GM12878 (cell line): ENCODE measurements at regions not wholly inside any gene's neighbourhood (a gene's known extent, or its start where the extent isn't known, plus 50 kb on each side); places are given as distances from the start of the nearest gene placed in this dataset.

ENCODE experiments used
- ATAC-seq: fragments of 200-7000 bp; cut with Tn5 transposase; 3 replicates; pipeline ENCODE4 v1.9.1; 2020; ENCODE audit warnings: mild to moderate bottlenecking, moderate library complexity
- BruUV-seq: library from RNA; stranded (reverse); fragments of 400-500 nt; replicated peaks from 2 replicates; lab custom pipeline; 2021; lab: Mats Ljungman, UMichigan
- CTCF ChIA-PET: fragments of 300-600 bp; sonication (Branson Sonifier 250); formaldehyde crosslinking; extraction: SDS; loops from one replicate; lab custom pipeline; 2021; ENCODE audit warnings: inconsistent platforms; lab: Yijun Ruan, JAX
- POLR2A ChIA-PET: fragments of 350-600 bp; formaldehyde crosslinking; extraction: SDS; loops from one replicate; lab custom pipeline; 2021; ENCODE audit warnings: inconsistent platforms; lab: Charles Lee
- RAD21 ChIA-PET: fragments of 300-600 bp; sonication (Branson Sonifier 250); formaldehyde crosslinking; loops from one replicate; lab custom pipeline; 2023; ENCODE audit warnings: antibody characterized with exemption; ENCODE audit not compliant: unreplicated experiment; lab: Charles Lee
- SMC1A ChIA-PET: fragments of 300-600 bp; sonication (Branson Sonifier 250); formaldehyde crosslinking; loops from one replicate; lab custom pipeline; 2023; ENCODE audit not compliant: unreplicated experiment, uncharacterized antibody; lab: Charles Lee
- DNase-seq: peaks from one replicate; pipeline ENCODE4 v3.0.0-alpha.2; 2011; ENCODE audit warnings: low read depth, low spot score
- FAIRE-seq: peaks from 3 replicates; lab custom pipeline; 2011; peaks lifted over from hg19 to GRCh38; lab: Jason Lieb, UNC
- H2AFZ ChIP-seq: 2 replicates; pipeline ENCODE4 v1.6.0; 2011; ENCODE audit warnings: low read depth, low read length, control low read depth; ENCODE audit not compliant: control insufficient read depth
- H3K27ac ChIP-seq: 2 replicates; pipeline ENCODE4 v1.5.1; 2011; ENCODE audit warnings: control low read depth; ENCODE audit not compliant: control insufficient read depth, insufficient read depth
- H3K27me3 ChIP-seq, 2 experiments: replicated peaks in 1 of 2; 2 replicates each; pipeline versions ENCODE4 v1.6.0 to v1.6.1; 2011; ENCODE audit warnings: low read length in 1 of 2; ENCODE audit not compliant: control insufficient read depth in 2 of 2, insufficient read depth in 2 of 2
- H3K36me3 ChIP-seq, 2 experiments: 2 replicates each; pipeline ENCODE4 v1.5.1; 2011; ENCODE audit warnings: low read length in 1 of 2; ENCODE audit not compliant: control insufficient read depth in 2 of 2, insufficient read depth in 2 of 2
- H3K4me1 ChIP-seq: 2 replicates; pipeline ENCODE4 v1.6.1; 2011; ENCODE audit warnings: mild to moderate bottlenecking, low read length, moderate library complexity, mixed read lengths; ENCODE audit not compliant: control insufficient read depth, insufficient read depth
- H3K4me2 ChIP-seq: 2 replicates; pipeline ENCODE4 v1.6.0; 2011; ENCODE audit warnings: control low read depth; ENCODE audit not compliant: control insufficient read depth, insufficient read depth
- H3K4me3 ChIP-seq: fragments of 200-600 bp; sonication (generic); 2 replicates; pipeline ENCODE4 v1.5.1; 2016
- H3K79me2 ChIP-seq: 2 replicates; pipeline ENCODE4 v1.6.0; 2011; ENCODE audit warnings: low read length; ENCODE audit not compliant: control insufficient read depth, insufficient read depth
- H3K9ac ChIP-seq: 2 replicates; pipeline ENCODE4 v1.8.0; 2011; ENCODE audit warnings: low read length, control low read depth, mixed read lengths; ENCODE audit not compliant: control insufficient read depth, insufficient read depth
- H3K9me3 ChIP-seq: replicated peaks from 3 replicates; pipeline ENCODE4 v1.5.1; 2011; ENCODE audit warnings: mild to moderate bottlenecking, low read length; ENCODE audit not compliant: control insufficient read depth, insufficient read depth
- H4K20me1 ChIP-seq: 2 replicates; pipeline ENCODE4 v1.6.0; 2011; ENCODE audit not compliant: control insufficient read depth, insufficient read depth
- BHLHE40 ChIP-seq, 2 experiments: fragments of 450-650 bp in 1 of 2; IDR thresholded peaks; 2 replicates each; pipeline ENCODE4 v1.6.1; 2011 to 2017; ENCODE audit warnings: low read depth in 2 of 2, borderline replicate concordance in 1 of 2, improper control_type of control experiment in 1 of 2, low read length in 1 of 2, mild to moderate bottlenecking in 1 of 2
- KAT2A ChIP-seq: conservative IDR thresholded peaks from 2 replicates; pipeline ENCODE4 v1.6.1; 2011; ENCODE audit warnings: low read depth, low read length; ENCODE audit not compliant: control insufficient read depth
- NFXL1 ChIP-seq: fragments of 450-650 bp; IDR thresholded peaks from 2 replicates; pipeline ENCODE4 v1.6.1; 2017; ENCODE audit warnings: antibody characterized with exemption, mild to moderate bottlenecking, borderline replicate concordance
- PRDM15 ChIP-seq: fragments of 450-650 bp; formaldehyde crosslinking; IDR thresholded peaks from 2 replicates; pipeline ENCODE4 v1.4.0; 2020; ENCODE audit warnings: mild to moderate bottlenecking, moderate library complexity
- RCOR1 ChIP-seq: conservative IDR thresholded peaks from 2 replicates; pipeline ENCODE4 v1.6.1; 2012; ENCODE audit warnings: low read depth, low read length, improper control_type of control experiment
- STAT1 ChIP-seq: fragments of 450-650 bp; conservative IDR thresholded peaks from 2 replicates; pipeline ENCODE4 v1.6.1; 2014; ENCODE audit warnings: antibody characterized with exemption, mild to moderate bottlenecking
- WGBS: methylation state at CpG from one replicate; pipeline ENCODE4 v1.1.6; 2016; ENCODE audit warnings: low lambda C conversion rate; ENCODE audit not compliant: insufficient replicate concordance, insufficient coverage; ENCODE audit errors: missing lambda C conversion rate; 5-methylcytosine and 5-hydroxymethylcytosine counted together
- in situ Hi-C: fragments of 300-500 bp; cut with MboI; formaldehyde crosslinking; loops from 9 replicates; pipeline ENCODE4 v1.14.3; 2018; ENCODE audit warnings: mixed read lengths
- intact Hi-C: fragments of 100-400 bp; cut with micrococcal nuclease; formaldehyde crosslinking; loops from one replicate; pipeline ENCODE4 v1.14.2; 2022; ENCODE audit not compliant: unreplicated experiment
- TF ChIP-seq, protein P1 (sequence below): fragments of 150-350 bp; IDR thresholded peaks from 2 replicates; pipeline ENCODE4 v1.6.1; 2016; ENCODE audit warnings: low read depth, low read length
- TF ChIP-seq, protein P2 (sequence below): fragments of 450-650 bp; IDR thresholded peaks from 2 replicates; pipeline ENCODE4 v1.6.1; 2016; ENCODE audit warnings: mild to moderate bottlenecking
- TF ChIP-seq, protein P3 (sequence below): IDR thresholded peaks from 2 replicates; pipeline ENCODE4 v1.6.1; 2011; ENCODE audit warnings: borderline replicate concordance, low read depth, mild to moderate bottlenecking, moderate library complexity, low read length; ENCODE audit not compliant: insufficient read depth, poor library complexity, severe bottlenecking

GRCh38 chr5:68894673-68895072, 199.1 kb upstream of the SLC30A5 start:
- 11% methylated on average over 3 of the region's 3 CpGs for WGBS
- intact Hi-C loops: loop anchor here (5.0 kb wide), 1 partner anchor 113 kb away; no protein-coding TSS in a partner anchor
- BruUV-seq: no TSS peak

More at GRCh38 chr5:68894673-68895072, 199.1 kb upstream of the SLC30A5 start:
- Histone ChIP-seq H4K20me1 (no peaks in the 10 kb centered on the region), H3K27me3 (no peaks in the 10 kb centered on the region; a peak in 1 of 4 replicates), H3K27ac (no peak overlapping the region), H3K79me2 (no peaks in the 10 kb centered on the region), H2AFZ (no peak overlapping the region), H3K4me3 (no peak overlapping the region), H3K9me3 (no peaks in the 10 kb centered on the region; the same call in 2 of the 3 replicates), H3K9ac (no peak overlapping the region), H3K4me2 (no peak overlapping the region), H3K36me3 (no peaks in the 10 kb centered on the region), H3K4me1 (peaks cover 7% of the 10 kb centered on the region; the same call in 1 of the 2 replicates)
- ATAC-seq: no peak
- POLR2A ChIA-PET: no interaction called here
- no peak for FAIRE-seq
- CTCF ChIA-PET: no interaction called here
- RAD21 ChIA-PET: no interaction called here
- in situ Hi-C loops: no loop called here
- TF ChIP-seq NFXL1 (no peak), PRDM15 (CRISPR knock-in tag) (no peak), BHLHE40 (IDR thresholded peaks at IDR 0.05; ENCODE audit: borderline replicate concordance in 1 of 2, low read depth in 2 of 2, low read length in 1 of 2) (no peak), KAT2A (no peak), RCOR1 (no peak), STAT1 (no peak)
- TF ChIP-seq, protein P1, sequence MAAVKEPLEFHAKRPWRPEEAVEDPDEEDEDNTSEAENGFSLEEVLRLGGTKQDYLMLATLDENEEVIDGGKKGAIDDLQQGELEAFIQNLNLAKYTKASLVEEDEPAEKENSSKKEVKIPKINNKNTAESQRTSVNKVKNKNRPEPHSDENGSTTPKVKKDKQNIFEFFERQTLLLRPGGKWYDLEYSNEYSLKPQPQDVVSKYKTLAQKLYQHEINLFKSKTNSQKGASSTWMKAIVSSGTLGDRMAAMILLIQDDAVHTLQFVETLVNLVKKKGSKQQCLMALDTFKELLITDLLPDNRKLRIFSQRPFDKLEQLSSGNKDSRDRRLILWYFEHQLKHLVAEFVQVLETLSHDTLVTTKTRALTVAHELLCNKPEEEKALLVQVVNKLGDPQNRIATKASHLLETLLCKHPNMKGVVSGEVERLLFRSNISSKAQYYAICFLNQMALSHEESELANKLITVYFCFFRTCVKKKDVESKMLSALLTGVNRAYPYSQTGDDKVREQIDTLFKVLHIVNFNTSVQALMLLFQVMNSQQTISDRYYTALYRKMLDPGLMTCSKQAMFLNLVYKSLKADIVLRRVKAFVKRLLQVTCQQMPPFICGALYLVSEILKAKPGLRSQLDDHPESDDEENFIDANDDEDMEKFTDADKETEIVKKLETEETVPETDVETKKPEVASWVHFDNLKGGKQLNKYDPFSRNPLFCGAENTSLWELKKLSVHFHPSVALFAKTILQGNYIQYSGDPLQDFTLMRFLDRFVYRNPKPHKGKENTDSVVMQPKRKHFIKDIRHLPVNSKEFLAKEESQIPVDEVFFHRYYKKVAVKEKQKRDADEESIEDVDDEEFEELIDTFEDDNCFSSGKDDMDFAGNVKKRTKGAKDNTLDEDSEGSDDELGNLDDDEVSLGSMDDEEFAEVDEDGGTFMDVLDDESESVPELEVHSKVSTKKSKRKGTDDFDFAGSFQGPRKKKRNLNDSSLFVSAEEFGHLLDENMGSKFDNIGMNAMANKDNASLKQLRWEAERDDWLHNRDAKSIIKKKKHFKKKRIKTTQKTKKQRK: no peak
- TF ChIP-seq, protein P2, sequence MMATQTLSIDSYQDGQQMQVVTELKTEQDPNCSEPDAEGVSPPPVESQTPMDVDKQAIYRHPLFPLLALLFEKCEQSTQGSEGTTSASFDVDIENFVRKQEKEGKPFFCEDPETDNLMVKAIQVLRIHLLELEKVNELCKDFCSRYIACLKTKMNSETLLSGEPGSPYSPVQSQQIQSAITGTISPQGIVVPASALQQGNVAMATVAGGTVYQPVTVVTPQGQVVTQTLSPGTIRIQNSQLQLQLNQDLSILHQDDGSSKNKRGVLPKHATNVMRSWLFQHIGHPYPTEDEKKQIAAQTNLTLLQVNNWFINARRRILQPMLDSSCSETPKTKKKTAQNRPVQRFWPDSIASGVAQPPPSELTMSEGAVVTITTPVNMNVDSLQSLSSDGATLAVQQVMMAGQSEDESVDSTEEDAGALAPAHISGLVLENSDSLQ: no peak
- TF ChIP-seq, protein P3, sequence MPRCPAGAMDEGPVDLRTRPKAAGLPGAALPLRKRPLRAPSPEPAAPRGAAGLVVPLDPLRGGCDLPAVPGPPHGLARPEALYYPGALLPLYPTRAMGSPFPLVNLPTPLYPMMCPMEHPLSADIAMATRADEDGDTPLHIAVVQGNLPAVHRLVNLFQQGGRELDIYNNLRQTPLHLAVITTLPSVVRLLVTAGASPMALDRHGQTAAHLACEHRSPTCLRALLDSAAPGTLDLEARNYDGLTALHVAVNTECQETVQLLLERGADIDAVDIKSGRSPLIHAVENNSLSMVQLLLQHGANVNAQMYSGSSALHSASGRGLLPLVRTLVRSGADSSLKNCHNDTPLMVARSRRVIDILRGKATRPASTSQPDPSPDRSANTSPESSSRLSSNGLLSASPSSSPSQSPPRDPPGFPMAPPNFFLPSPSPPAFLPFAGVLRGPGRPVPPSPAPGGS: no peak
- DNase-seq: no peak
- SMC1A ChIA-PET: no interaction called here
